Adrenal gland (tissue), 5 donors: ENCODE measurements at regions not wholly inside any gene's neighbourhood (a gene's known extent, or its start where the extent isn't known, plus 50 kb on each side); places are given as distances from the start of the nearest gene placed in this dataset.

Experiments used
- POLR2A ChIP-seq, 2 donors: fragments of 450-650 bp; IDR thresholded peaks; one replicate each; pipeline ENCODE4 v1.6.1; 2017; ENCODE audit warnings: antibody characterized with exemption in 2 of 2, mild to moderate bottlenecking in 2 of 2, moderate library complexity in 1 of 2
- TF ChIP-seq, protein P1 (sequence below), 6 experiments: fragments of 450-650 bp in 4 of 6; fragments of 200-600 bp in 2 of 6; sonication (generic) in 1 of 6; IDR thresholded peaks; 1 replicate in 5 of 6; 2 replicates in 1 of 6; pipeline versions ENCODE4 v1.5.1 to v1.8.0; 2016 to 2021; ENCODE audit warnings: antibody characterized with exemption in 6 of 6, mild to moderate bottlenecking in 2 of 6, moderate library complexity in 1 of 6
- donor health status: DM: no; HTN: no; CAD: no.

DNA sequence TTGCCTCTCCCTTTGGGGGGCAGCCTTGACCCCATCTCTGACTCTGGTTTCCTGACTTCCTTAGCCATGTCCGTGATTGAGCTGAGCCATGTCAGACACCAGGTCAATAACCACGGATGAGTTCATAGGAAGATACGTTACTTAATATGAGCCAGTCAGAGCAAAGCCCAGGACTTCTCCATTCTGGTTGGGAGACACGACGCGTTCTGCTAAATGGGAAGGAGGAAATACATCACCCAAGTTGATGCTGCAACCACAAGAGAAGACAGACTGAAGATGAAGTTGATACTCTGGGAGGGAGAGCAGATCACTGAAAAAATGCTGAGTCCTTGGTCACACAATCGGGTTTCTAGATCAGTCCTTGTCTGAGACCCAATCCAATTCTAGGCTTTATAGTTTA is 90.9 kb downstream of the MATN1 start:
- TF ChIP-seq, protein P1, sequence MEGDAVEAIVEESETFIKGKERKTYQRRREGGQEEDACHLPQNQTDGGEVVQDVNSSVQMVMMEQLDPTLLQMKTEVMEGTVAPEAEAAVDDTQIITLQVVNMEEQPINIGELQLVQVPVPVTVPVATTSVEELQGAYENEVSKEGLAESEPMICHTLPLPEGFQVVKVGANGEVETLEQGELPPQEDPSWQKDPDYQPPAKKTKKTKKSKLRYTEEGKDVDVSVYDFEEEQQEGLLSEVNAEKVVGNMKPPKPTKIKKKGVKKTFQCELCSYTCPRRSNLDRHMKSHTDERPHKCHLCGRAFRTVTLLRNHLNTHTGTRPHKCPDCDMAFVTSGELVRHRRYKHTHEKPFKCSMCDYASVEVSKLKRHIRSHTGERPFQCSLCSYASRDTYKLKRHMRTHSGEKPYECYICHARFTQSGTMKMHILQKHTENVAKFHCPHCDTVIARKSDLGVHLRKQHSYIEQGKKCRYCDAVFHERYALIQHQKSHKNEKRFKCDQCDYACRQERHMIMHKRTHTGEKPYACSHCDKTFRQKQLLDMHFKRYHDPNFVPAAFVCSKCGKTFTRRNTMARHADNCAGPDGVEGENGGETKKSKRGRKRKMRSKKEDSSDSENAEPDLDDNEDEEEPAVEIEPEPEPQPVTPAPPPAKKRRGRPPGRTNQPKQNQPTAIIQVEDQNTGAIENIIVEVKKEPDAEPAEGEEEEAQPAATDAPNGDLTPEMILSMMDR (IDR thresholded peaks at IDR 0.05): no peak
- no peak for TF ChIP-seq POLR2A (IDR thresholded peaks at IDR 0.05)
